Adrenal gland (tissue), 5 donors: ENCODE measurements at regions not wholly inside any gene's neighbourhood (a gene's known extent, or its start where the extent isn't known, plus 50 kb on each side); places are given as distances from the start of the nearest gene placed in this dataset.

Experiments used
- POLR2A ChIP-seq, 2 donors: fragments of 450-650 bp; IDR thresholded peaks; one replicate each; pipeline ENCODE4 v1.6.1; 2017; ENCODE audit warnings: antibody characterized with exemption in 2 of 2, mild to moderate bottlenecking in 2 of 2, moderate library complexity in 1 of 2
- TF ChIP-seq, protein P1 (sequence below), 6 experiments: fragments of 450-650 bp in 4 of 6; fragments of 200-600 bp in 2 of 6; sonication (generic) in 1 of 6; IDR thresholded peaks; 1 replicate in 5 of 6; 2 replicates in 1 of 6; pipeline versions ENCODE4 v1.5.1 to v1.8.0; 2016 to 2021; ENCODE audit warnings: antibody characterized with exemption in 6 of 6, mild to moderate bottlenecking in 2 of 6, moderate library complexity in 1 of 6
- donor health status: DM: no; HTN: no; CAD: no.

DNA sequence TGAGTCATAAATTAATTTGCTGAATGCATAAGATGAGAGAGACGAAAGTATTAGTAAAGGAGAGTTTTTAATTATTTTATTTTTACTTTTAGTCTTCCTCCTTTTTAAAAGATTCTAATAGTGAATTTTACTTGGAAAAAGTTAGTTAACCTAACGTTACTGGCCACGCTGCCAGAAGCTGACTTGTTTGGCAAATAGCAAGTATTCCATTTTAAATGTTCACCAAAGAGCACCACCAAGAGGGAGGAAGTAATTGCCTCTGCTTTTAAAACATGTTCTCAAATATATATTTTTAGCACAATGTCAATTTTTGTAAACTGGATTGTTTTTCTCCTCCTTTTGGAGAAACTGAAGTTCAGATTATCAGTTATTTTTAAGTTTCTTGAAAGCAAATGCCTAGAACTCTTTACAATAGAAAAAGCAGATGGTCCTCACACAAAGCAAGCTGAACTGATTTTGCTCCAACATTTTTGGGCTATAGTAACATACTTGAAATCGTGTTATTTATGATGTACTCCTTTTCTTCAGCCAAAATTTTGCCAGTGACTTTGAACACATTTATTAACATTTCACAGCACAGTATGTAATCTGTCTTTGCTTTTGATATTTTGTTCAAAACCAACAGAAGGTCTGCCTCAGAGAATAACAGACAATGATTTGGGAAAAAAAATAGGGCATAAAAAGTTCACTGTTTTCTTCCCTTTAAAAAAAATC, 1311.0 kb upstream of the FAM98A start:
- TF ChIP-seq, protein P1, sequence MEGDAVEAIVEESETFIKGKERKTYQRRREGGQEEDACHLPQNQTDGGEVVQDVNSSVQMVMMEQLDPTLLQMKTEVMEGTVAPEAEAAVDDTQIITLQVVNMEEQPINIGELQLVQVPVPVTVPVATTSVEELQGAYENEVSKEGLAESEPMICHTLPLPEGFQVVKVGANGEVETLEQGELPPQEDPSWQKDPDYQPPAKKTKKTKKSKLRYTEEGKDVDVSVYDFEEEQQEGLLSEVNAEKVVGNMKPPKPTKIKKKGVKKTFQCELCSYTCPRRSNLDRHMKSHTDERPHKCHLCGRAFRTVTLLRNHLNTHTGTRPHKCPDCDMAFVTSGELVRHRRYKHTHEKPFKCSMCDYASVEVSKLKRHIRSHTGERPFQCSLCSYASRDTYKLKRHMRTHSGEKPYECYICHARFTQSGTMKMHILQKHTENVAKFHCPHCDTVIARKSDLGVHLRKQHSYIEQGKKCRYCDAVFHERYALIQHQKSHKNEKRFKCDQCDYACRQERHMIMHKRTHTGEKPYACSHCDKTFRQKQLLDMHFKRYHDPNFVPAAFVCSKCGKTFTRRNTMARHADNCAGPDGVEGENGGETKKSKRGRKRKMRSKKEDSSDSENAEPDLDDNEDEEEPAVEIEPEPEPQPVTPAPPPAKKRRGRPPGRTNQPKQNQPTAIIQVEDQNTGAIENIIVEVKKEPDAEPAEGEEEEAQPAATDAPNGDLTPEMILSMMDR (IDR thresholded peaks at IDR 0.05): no peak
- no peak for TF ChIP-seq POLR2A (IDR thresholded peaks at IDR 0.05)
